Stomach (tissue), 4 donors: ENCODE measurements at regions not wholly inside any gene's neighbourhood (a gene's known extent, or its start where the extent isn't known, plus 50 kb on each side); places are given as distances from the start of the nearest gene placed in this dataset.

Experiments used
- EP300 ChIP-seq: sonication (generic); formaldehyde crosslinking; IDR thresholded peaks from one replicate; pipeline ENCODE4 v1.6.1; 2017; ENCODE audit warnings: antibody characterized with exemption
- POLR2A ChIP-seq, 4 donors: fragments of 450-650 bp; IDR thresholded peaks; one replicate each; pipeline ENCODE4 v1.6.1; 2016; ENCODE audit warnings: antibody characterized with exemption in 4 of 4, control low read depth in 2 of 4, mild to moderate bottlenecking in 1 of 4, moderate library complexity in 1 of 4
- POLR2AphosphoS5 ChIP-seq, 3 donors: sonication (generic); formaldehyde crosslinking; IDR thresholded peaks; one replicate each; pipeline ENCODE4 v1.6.1; 2016; ENCODE audit warnings: antibody characterized with exemption in 3 of 3
- TF ChIP-seq, protein P1 (sequence below), 7 experiments: fragments of 450-650 bp in 4 of 7; fragments of 200-600 bp in 3 of 7; sonication (generic) in 3 of 7; IDR thresholded peaks; one replicate each; pipeline ENCODE4 v1.5.1; 2016 to 2019; ENCODE audit warnings: antibody characterized with exemption in 7 of 7, control low read depth in 2 of 7, mild to moderate bottlenecking in 1 of 7

DNA sequence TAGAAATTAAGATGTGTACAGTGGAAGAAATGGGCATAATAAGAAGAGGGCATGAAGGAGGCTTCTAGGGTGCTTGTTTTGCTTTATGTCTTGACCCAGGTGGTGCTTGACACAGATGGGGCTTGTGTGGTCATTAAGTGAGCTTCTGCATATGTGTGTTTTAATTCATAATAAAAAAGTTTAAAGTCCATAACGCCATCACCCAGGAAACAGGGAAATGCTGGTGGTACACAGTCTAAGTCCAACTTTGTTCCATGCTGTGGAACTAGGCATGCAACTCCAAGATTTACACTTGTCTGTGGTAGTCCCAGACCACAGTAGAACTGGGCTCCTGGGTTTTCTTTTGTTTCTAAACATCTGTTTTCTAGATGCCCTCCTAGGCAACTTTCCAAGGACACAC, 511.9 kb downstream of the MID1IP1 start:
- TF ChIP-seq, protein P1, sequence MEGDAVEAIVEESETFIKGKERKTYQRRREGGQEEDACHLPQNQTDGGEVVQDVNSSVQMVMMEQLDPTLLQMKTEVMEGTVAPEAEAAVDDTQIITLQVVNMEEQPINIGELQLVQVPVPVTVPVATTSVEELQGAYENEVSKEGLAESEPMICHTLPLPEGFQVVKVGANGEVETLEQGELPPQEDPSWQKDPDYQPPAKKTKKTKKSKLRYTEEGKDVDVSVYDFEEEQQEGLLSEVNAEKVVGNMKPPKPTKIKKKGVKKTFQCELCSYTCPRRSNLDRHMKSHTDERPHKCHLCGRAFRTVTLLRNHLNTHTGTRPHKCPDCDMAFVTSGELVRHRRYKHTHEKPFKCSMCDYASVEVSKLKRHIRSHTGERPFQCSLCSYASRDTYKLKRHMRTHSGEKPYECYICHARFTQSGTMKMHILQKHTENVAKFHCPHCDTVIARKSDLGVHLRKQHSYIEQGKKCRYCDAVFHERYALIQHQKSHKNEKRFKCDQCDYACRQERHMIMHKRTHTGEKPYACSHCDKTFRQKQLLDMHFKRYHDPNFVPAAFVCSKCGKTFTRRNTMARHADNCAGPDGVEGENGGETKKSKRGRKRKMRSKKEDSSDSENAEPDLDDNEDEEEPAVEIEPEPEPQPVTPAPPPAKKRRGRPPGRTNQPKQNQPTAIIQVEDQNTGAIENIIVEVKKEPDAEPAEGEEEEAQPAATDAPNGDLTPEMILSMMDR (IDR thresholded peaks at IDR 0.05): no peak
- TF ChIP-seq POLR2A (IDR thresholded peaks at IDR 0.05): no peak
- no peak for TF ChIP-seq POLR2AphosphoS5 (IDR thresholded peaks at IDR 0.05)
- no peak for TF ChIP-seq EP300
